ENCODE measurements at regions not wholly inside any gene's neighbourhood (a gene's known extent, or its start where the extent isn't known, plus 50 kb on each side); places are given as distances from the start of the nearest gene placed in this dataset.

DNA sequence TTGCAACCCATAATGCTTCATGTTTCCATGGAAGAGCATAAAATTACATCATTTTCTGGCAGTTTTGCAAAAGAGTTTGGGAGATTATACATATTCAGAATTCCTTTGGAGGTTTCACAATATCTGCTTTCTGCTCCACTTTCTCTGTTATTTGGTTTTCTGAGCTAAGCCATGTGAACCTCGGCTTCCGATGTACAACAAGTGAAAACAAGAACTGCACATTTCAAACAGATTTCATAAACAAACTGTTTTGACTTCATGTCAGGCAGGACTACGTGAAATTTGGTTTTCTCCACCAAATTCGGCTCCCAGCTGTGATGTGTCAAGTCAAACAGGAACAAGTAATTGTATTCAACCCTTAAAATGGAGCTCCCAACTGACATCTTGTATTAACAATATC lies 609.8 kb downstream of the IRX1 start:
- no peak for FAIRE-seq

DNA sequence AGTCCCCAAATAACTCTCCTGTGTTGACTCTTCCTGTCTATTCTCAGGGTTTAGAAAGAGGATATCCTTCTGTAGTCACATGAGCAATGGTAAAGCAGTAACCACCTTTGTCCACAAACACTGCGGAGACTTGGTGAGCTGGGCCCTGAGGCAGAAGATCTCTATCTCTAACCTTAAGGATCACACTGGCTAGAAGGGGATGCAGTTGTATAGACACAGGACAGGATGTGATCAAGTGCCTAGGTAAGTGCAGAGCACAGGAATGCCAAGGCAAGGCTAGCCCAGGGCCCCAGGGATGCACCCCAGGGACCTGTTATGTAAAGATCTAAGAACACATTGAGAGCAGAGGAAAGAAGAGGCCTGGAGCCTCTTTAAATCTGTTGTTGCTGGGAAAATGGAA lies 610.5 kb downstream of the IRX1 start:
- Histone ChIP-seq H2AFZ (ENCODE audit: low read depth, low read length) (no peak overlapping the region), H3K9ac (replicated peaks; ENCODE audit: extremely low read depth, insufficient read depth, low read length) (no peak overlapping the region), H3K4me3 (replicated peaks in 1 of 3; ENCODE audit: insufficient read depth in 1 of 3, low read depth in 1 of 3, low read length in 3 of 3) (no peak overlapping the region), H3K9me1 (replicated peaks; ENCODE audit: control insufficient read depth, extremely low read depth, insufficient read depth, low read length) (no peaks in the 10 kb centered on the region), H3K27me3 (ENCODE audit: control insufficient read depth in 2 of 2, insufficient read depth in 2 of 2, low read length in 2 of 2) (no peaks in the 10 kb centered on the region), H3K9me3 (replicated peaks; ENCODE audit: control insufficient read depth, insufficient read depth, low read length) (peaks cover 12% of the 10 kb centered on the region), H3K79me2 (ENCODE audit: control insufficient read depth, insufficient read depth, low read length) (no peaks in the 10 kb centered on the region), H3K36me3 (ENCODE audit: control insufficient read depth in 2 of 2, extremely low read depth in 1 of 2, insufficient read depth in 2 of 2, low read length in 2 of 2) (no peaks in the 10 kb centered on the region), H3K4me1 (ENCODE audit: control insufficient read depth, extremely low read depth, insufficient read depth, low read length) (no peaks in the 10 kb centered on the region), H3K4me2 (ENCODE audit: insufficient read depth, low read length) (no peak overlapping the region), H4K20me1 (replicated peaks; ENCODE audit: control insufficient read depth, extremely low read depth, insufficient read depth, low read length) (no peaks in the 10 kb centered on the region), H3K27ac (ENCODE audit: insufficient read depth, low read depth, low read length) (no peak overlapping the region)
- no peak for TF ChIP-seq EZH2 (IDR thresholded peaks at IDR 0.05; ENCODE audit: borderline replicate concordance, low read depth, low read length, severe bottlenecking)
- TF ChIP-seq MYC (IDR thresholded peaks at IDR 0.05; ENCODE audit: low read depth, low read length): no peak
- no peak for TF ChIP-seq JUN (IDR thresholded peaks at IDR 0.05; ENCODE audit: borderline replicate concordance, insufficient read depth, insufficient read length, low read depth)
- TF ChIP-seq POLR2AphosphoS5 (IDR thresholded peaks at IDR 0.05; ENCODE audit: insufficient read depth, low read depth, low read length): no peak
- no peak for TF ChIP-seq FOS (IDR thresholded peaks at IDR 0.05; ENCODE audit: borderline replicate concordance, insufficient read depth, low read length)
- no peak for TF ChIP-seq POLR2A (IDR thresholded peaks at IDR 0.05; ENCODE audit: low read depth, low read length)
- TF ChIP-seq, protein P1, sequence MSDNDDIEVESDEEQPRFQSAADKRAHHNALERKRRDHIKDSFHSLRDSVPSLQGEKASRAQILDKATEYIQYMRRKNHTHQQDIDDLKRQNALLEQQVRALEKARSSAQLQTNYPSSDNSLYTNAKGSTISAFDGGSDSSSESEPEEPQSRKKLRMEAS (IDR thresholded peaks at IDR 0.05; ENCODE audit: insufficient read depth, insufficient read length): no peak
- no peak for TF ChIP-seq GATA2 (IDR thresholded peaks at IDR 0.05; ENCODE audit: insufficient read depth, insufficient read length, low read depth, low read length)
- TF ChIP-seq, protein P2, sequence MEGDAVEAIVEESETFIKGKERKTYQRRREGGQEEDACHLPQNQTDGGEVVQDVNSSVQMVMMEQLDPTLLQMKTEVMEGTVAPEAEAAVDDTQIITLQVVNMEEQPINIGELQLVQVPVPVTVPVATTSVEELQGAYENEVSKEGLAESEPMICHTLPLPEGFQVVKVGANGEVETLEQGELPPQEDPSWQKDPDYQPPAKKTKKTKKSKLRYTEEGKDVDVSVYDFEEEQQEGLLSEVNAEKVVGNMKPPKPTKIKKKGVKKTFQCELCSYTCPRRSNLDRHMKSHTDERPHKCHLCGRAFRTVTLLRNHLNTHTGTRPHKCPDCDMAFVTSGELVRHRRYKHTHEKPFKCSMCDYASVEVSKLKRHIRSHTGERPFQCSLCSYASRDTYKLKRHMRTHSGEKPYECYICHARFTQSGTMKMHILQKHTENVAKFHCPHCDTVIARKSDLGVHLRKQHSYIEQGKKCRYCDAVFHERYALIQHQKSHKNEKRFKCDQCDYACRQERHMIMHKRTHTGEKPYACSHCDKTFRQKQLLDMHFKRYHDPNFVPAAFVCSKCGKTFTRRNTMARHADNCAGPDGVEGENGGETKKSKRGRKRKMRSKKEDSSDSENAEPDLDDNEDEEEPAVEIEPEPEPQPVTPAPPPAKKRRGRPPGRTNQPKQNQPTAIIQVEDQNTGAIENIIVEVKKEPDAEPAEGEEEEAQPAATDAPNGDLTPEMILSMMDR (IDR thresholded peaks at IDR 0.05; ENCODE audit: extremely low read depth in 1 of 2, insufficient read depth in 1 of 2, low read depth in 1 of 2, low read length in 2 of 2): no peak
- intact Hi-C loops (cut with micrococcal nuclease) (no loop called here), dilution Hi-C loops (cut with MboI; ENCODE audit: extremely low pct_ligation_motif_present, low sequenced_read_pairs) (no loop called here)
- ChIA-PET POLR2A (no interaction called here), CTCF (no interaction called here)
- no TSS peak for BruUV-seq (replicated peaks)
- no peak for DNase-seq (ENCODE audit: low read depth, low spot score)
- no peak for FAIRE-seq

More for the DNA sequence above, 609.8 kb downstream of the IRX1 start:
- Histone ChIP-seq H3K27ac (ENCODE audit: insufficient read depth, low read depth, low read length) (no peak overlapping the region), H3K36me3 (ENCODE audit: control insufficient read depth in 2 of 2, extremely low read depth in 1 of 2, insufficient read depth in 2 of 2, low read length in 2 of 2) (no peaks in the 10 kb centered on the region), H3K27me3 (ENCODE audit: control insufficient read depth in 2 of 2, insufficient read depth in 2 of 2, low read length in 2 of 2) (no peaks in the 10 kb centered on the region), H3K4me1 (ENCODE audit: control insufficient read depth, extremely low read depth, insufficient read depth, low read length) (no peaks in the 10 kb centered on the region), H3K9me1 (replicated peaks; ENCODE audit: control insufficient read depth, extremely low read depth, insufficient read depth, low read length) (no peaks in the 10 kb centered on the region), H2AFZ (ENCODE audit: low read depth, low read length) (no peak overlapping the region), H3K9me3 (replicated peaks; ENCODE audit: control insufficient read depth, insufficient read depth, low read length) (peaks cover 12% of the 10 kb centered on the region), H3K79me2 (ENCODE audit: control insufficient read depth, insufficient read depth, low read length) (no peaks in the 10 kb centered on the region), H3K4me3 (replicated peaks in 1 of 3; ENCODE audit: insufficient read depth in 1 of 3, low read depth in 1 of 3, low read length in 3 of 3) (no peak overlapping the region), H4K20me1 (replicated peaks; ENCODE audit: control insufficient read depth, extremely low read depth, insufficient read depth, low read length) (no peaks in the 10 kb centered on the region), H3K4me2 (ENCODE audit: insufficient read depth, low read length) (no peak overlapping the region), H3K9ac (replicated peaks; ENCODE audit: extremely low read depth, insufficient read depth, low read length) (no peak overlapping the region)
- dilution Hi-C loops (cut with MboI; ENCODE audit: extremely low pct_ligation_motif_present, low sequenced_read_pairs) (no loop called here), intact Hi-C loops (cut with micrococcal nuclease) (no loop called here)
- CTCF ChIA-PET: no interaction called here
- TF ChIP-seq POLR2AphosphoS5 (IDR thresholded peaks at IDR 0.05; ENCODE audit: insufficient read depth, low read depth, low read length) (no peak), POLR2A (IDR thresholded peaks at IDR 0.05; ENCODE audit: low read depth, low read length) (no peak), FOS (IDR thresholded peaks at IDR 0.05; ENCODE audit: borderline replicate concordance, insufficient read depth, low read length) (no peak)
- POLR2A ChIA-PET: no interaction called here
- DNase-seq (ENCODE audit: low read depth, low spot score): no peak
- BruUV-seq (replicated peaks): no TSS peak
